Glutamatergic neuron (in vitro differentiated cells): ENCODE measurements at regions not wholly inside any gene's neighbourhood (a gene's known extent, or its start where the extent isn't known, plus 50 kb on each side); places are given as distances from the start of the nearest gene placed in this dataset.

ENCODE experiments used
- DNase-seq: peaks from one replicate; pipeline ENCODE4 v3.0.0; 2022
- H3K27ac Mint-ChIP-seq: one replicate; pipeline ENCODE4 v1.8.0; 2020; ENCODE audit warnings: mild to moderate bottlenecking, mixed read lengths, inconsistent platforms; ENCODE audit not compliant: unreplicated experiment
- H3K27me3 Mint-ChIP-seq: one replicate; pipeline ENCODE4 v1.8.0; 2020; ENCODE audit warnings: mild to moderate bottlenecking, moderate library complexity, mixed read lengths, inconsistent platforms; ENCODE audit not compliant: unreplicated experiment
- H3K36me3 Mint-ChIP-seq: one replicate; pipeline ENCODE4 v1.8.0; 2020; ENCODE audit warnings: mild to moderate bottlenecking, mixed read lengths, inconsistent platforms; ENCODE audit not compliant: unreplicated experiment
- H3K4me1 Mint-ChIP-seq: one replicate; pipeline ENCODE4 v1.8.0; 2020; ENCODE audit warnings: mild to moderate bottlenecking, low read depth, mixed read lengths, inconsistent platforms; ENCODE audit not compliant: unreplicated experiment
- H3K4me3 Mint-ChIP-seq: one replicate; pipeline ENCODE4 v1.8.0; 2020; ENCODE audit warnings: mild to moderate bottlenecking, mixed read lengths, inconsistent platforms; ENCODE audit not compliant: unreplicated experiment
- H3K9me3 Mint-ChIP-seq: one replicate; pipeline ENCODE4 v1.8.0; 2020; ENCODE audit warnings: mild to moderate bottlenecking, moderate library complexity, mixed read lengths, inconsistent platforms; ENCODE audit not compliant: unreplicated experiment
- TF ChIP-seq, protein P1 (sequence below): fragments of 200-600 bp; sonication (generic); IDR thresholded peaks from one replicate; pipeline ENCODE4 v1.5.0; 2021; ENCODE audit not compliant: partially characterized antibody, unreplicated experiment

DNA sequence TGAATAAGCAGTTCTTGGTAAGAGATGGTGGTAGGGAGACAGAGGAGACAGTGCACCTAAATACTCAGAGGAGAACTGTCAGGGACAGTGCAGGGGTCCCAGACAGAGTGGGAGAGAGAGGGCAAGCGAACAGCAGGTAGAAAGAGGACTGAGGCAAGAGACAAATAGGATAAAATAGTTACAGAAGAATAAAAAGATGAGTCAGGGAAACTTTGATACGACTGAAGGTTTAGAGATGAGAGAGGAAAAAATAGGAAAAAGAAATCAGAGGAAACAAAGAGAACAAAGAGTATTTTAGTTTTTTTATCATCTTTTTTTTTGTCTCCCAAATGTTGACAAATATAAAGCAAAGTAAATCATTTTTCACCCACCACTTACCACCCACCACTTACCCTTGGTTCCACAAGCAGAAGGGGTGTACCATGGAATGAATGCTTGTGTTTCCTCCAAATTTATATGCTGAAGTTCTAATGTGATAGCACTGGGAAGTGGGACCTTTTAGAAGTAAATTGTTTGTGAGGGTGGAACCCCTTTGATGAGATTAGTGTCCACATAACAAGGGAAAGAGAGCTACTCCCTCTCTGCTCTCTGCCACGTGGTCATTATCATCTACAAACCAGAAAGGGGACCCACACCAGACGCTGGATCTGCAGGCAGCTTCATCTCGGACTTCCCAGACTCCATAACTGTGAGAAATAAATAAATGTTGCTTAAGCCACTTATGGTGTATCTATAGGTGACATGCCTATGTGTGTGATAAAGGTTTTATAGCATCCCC, 292.1 kb downstream of the BTG1 start:
- TF ChIP-seq, protein P1, sequence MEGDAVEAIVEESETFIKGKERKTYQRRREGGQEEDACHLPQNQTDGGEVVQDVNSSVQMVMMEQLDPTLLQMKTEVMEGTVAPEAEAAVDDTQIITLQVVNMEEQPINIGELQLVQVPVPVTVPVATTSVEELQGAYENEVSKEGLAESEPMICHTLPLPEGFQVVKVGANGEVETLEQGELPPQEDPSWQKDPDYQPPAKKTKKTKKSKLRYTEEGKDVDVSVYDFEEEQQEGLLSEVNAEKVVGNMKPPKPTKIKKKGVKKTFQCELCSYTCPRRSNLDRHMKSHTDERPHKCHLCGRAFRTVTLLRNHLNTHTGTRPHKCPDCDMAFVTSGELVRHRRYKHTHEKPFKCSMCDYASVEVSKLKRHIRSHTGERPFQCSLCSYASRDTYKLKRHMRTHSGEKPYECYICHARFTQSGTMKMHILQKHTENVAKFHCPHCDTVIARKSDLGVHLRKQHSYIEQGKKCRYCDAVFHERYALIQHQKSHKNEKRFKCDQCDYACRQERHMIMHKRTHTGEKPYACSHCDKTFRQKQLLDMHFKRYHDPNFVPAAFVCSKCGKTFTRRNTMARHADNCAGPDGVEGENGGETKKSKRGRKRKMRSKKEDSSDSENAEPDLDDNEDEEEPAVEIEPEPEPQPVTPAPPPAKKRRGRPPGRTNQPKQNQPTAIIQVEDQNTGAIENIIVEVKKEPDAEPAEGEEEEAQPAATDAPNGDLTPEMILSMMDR = no peak
- Mint-ChIP-seq H3K27ac (no peak overlapping the region), H3K36me3 (no peaks in the 10 kb centered on the region), H3K9me3 (no peaks in the 10 kb centered on the region), H3K27me3 (no peaks in the 10 kb centered on the region), H3K4me1 (peaks cover 13% of the 10 kb centered on the region), H3K4me3 (no peak overlapping the region)
- DNase-seq = no peak

DNA sequence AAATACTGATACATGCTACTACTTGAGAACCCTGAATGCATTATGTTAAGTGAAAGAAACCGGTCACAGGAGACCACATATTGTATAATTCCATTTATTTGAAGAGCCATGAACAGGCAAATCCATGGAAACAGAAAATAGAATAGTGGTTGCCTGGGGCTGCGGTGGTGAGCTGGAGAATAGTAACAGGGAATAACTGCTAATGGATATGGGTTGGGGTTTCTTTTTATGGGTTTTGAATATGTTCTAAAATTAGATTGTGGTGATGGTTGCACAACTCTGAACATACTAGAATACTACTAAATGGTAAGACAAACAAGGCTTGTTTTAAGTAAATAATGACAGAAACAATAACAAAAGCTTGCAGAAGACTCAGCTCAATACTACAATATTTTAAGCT, 293.0 kb downstream of the BTG1 start:
- DNase-seq = no peak
- no peaks in the 10 kb centered on the region for H3K9me3 Mint-ChIP-seq
- no peak overlapping the region for H3K4me3 Mint-ChIP-seq
- H3K4me1 Mint-ChIP-seq = peaks cover 13% of the 10 kb centered on the region
- H3K36me3 Mint-ChIP-seq = no peaks in the 10 kb centered on the region
- H3K27ac Mint-ChIP-seq = no peak overlapping the region
- H3K27me3 Mint-ChIP-seq = no peaks in the 10 kb centered on the region
- TF ChIP-seq, protein P1 = no peak

DNA sequence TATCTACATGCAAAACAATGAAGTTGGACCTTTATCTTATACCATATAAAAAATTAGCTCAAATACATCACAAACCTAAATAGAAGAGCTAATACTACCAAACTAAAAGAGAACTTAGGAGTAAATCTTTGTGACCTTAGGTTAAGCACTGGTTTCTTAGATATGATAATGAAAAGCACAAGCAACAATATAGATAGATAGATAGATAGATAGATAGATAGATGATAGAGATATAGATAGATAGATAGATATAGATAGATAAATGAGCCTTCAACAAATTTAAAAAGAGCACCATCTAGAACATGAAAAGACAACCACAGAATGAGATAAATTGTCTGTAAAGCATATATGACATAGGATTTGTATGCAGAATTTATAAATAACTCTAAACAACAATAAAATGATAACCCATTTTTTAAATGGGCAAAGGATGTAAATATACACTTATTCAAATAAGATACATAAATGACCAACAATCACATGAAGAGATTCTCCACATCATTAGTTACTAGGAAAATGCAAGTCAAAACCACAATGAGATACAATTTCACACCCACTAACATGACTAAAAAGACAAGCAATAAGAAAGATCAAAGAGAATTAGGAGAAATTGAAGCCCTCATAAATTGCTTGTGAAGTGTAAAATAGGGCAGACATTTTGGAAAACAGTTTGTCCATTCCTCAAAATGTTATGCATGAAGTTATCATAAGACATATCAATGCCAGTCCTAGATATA, 293.7 kb downstream of the BTG1 start:
- Mint-ChIP-seq H3K36me3 (no peaks in the 10 kb centered on the region), H3K4me1 (peaks cover 10% of the 10 kb centered on the region), H3K4me3 (no peak overlapping the region), H3K9me3 (no peaks in the 10 kb centered on the region), H3K27me3 (no peaks in the 10 kb centered on the region), H3K27ac (no peak overlapping the region)
- no peak for DNase-seq
- TF ChIP-seq, protein P1 = no peak

DNA sequence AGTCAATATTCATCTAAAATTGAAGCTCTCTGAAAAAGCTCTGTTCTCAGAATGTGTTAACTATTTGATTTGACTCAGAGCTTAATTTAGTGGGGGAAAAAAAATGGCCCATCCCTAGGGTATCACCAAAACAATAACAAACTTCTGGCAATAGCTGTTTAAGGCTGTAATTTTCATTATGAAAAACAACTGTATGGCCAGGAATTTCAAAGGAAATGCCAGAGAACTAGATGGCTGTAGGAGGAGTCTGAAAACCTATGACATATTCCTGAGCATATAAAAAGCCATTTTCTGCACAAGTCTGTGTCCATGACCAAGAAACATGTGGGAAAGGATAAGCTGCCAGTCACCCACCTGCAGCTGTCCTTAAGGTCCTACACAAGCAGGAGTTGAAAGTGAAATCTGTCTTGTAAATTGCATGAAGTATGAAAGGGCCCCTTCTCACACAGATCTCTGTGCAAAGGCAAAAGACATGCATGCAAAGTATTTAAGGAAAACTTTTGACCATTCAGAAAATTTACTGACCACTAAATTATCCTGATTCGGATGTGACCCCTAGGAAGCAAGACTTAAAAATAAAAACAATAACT, 299.1 kb downstream of the BTG1 start:
- no peaks in the 10 kb centered on the region for H3K4me1 Mint-ChIP-seq
- TF ChIP-seq, protein P1 = no peak
- H3K4me3 Mint-ChIP-seq = no peak overlapping the region
- no peaks in the 10 kb centered on the region for H3K36me3 Mint-ChIP-seq
- no peak overlapping the region for H3K27ac Mint-ChIP-seq
- no peaks in the 10 kb centered on the region for H3K27me3 Mint-ChIP-seq
- no peaks in the 10 kb centered on the region for H3K9me3 Mint-ChIP-seq
- DNase-seq = no peak

DNA sequence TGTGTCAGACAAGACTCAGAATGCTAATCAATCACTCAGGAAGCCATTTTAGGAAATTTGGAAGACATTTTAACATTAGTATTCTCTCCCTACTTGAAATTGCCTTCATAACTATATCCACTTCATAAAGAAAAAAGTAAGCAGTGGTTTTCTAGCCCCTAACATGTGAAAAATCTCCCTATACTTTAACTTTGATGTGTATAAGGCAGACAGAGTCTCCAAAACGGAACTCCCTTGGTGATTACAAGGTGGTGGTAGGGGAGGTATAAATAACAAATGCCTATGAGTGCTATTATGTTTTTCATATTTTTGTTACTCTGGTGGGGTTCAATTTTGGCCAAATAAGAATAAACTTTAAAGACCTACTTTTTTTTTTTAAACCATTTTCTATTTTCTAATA, 300.3 kb downstream of the BTG1 start:
- Mint-ChIP-seq H3K27ac (no peak overlapping the region), H3K36me3 (no peaks in the 10 kb centered on the region), H3K9me3 (no peaks in the 10 kb centered on the region), H3K27me3 (no peaks in the 10 kb centered on the region), H3K4me1 (no peaks in the 10 kb centered on the region), H3K4me3 (no peak overlapping the region)
- TF ChIP-seq, protein P1 = no peak
- no peak for DNase-seq
